IMR-90 (cell line): ENCODE measurements at regions not wholly inside any gene's neighbourhood (a gene's known extent, or its start where the extent isn't known, plus 50 kb on each side); places are given as distances from the start of the nearest gene placed in this dataset.

Source experiments
- ATAC-seq: fragments of 200-7000 bp; cut with Tn5 transposase; 2 replicates; pipeline ENCODE4 v1.9.1; 2020; ENCODE audit warnings: low read depth, mild to moderate bottlenecking, moderate library complexity
- BruUV-seq: library from RNA; stranded (reverse); fragments of 400-500 nt; replicated peaks from 2 replicates; lab custom pipeline; 2021; lab: Mats Ljungman, UMichigan
- CTCF ChIA-PET: fragments of 300-600 bp; formaldehyde crosslinking; extraction: SDS; loops from one replicate; lab custom pipeline; 2021; ENCODE audit warnings: antibody characterized with exemption; lab: Yijun Ruan, JAX
- POLR2A ChIA-PET: fragments of 300-600 bp; sonication (Branson Sonifier 250); formaldehyde crosslinking; loops from one replicate; lab custom pipeline; 2022; ENCODE audit warnings: antibody characterized with exemption; ENCODE audit not compliant: unreplicated experiment; lab: Charles Lee
- DNase-seq: peaks from one replicate; pipeline ENCODE4 v3.0.0; 2013
- H2AFZ ChIP-seq: replicated peaks from 2 replicates; pipeline ENCODE3; 2013; ENCODE audit warnings: low read length, mild to moderate bottlenecking; ENCODE audit not compliant: poor library complexity
- H2AK5ac ChIP-seq: 2 replicates; pipeline ENCODE4 v1.6.1; 2013; ENCODE audit warnings: low read depth, low read length, inconsistent platforms
- H2AK9ac ChIP-seq: replicated peaks from 2 replicates; pipeline ENCODE3; 2013; ENCODE audit warnings: mild to moderate bottlenecking, low read depth, low read length, moderate library complexity; ENCODE audit not compliant: poor library complexity
- H2BK120ac ChIP-seq: 2 replicates; pipeline ENCODE4 v1.6.1; 2013; ENCODE audit warnings: low read depth, low read length, inconsistent platforms
- H2BK15ac ChIP-seq: 3 replicates; pipeline ENCODE4 v1.6.1; 2013; ENCODE audit warnings: low read depth, low read length, inconsistent platforms
- H2BK20ac ChIP-seq: 2 replicates; pipeline ENCODE4 v1.6.1; 2013; ENCODE audit warnings: low read depth, mild to moderate bottlenecking, inconsistent platforms, low read length, moderate library complexity
- H2BK5ac ChIP-seq: 2 replicates; pipeline ENCODE4 v1.6.1; 2013; ENCODE audit warnings: mild to moderate bottlenecking, low read depth, low read length, inconsistent platforms; ENCODE audit not compliant: poor library complexity, severe bottlenecking
- H3K14ac ChIP-seq: replicated peaks from 2 replicates; pipeline ENCODE4 v1.6.1; 2013; ENCODE audit warnings: low read depth, low read length, inconsistent platforms
- H3K18ac ChIP-seq: 2 replicates; pipeline ENCODE4 v1.6.1; 2013; ENCODE audit warnings: low read depth, low read length, control low read depth
- H3K23ac ChIP-seq: 2 replicates; pipeline ENCODE4 v1.6.1; 2013; ENCODE audit warnings: low read depth, low read length, inconsistent platforms
- H3K27ac ChIP-seq: 2 replicates; pipeline ENCODE4 v1.5.1; 2013; ENCODE audit warnings: mild to moderate bottlenecking, control low read depth, low read length; ENCODE audit not compliant: insufficient read depth
- H3K27me3 ChIP-seq: 2 replicates; pipeline ENCODE4 v1.6.1; 2013; ENCODE audit warnings: low read length; ENCODE audit not compliant: control insufficient read depth, insufficient read depth
- H3K36me3 ChIP-seq: 2 replicates; pipeline ENCODE4 v1.6.1; 2013; ENCODE audit warnings: low read length, mixed read lengths; ENCODE audit not compliant: control insufficient read depth, insufficient read depth
- H3K4ac ChIP-seq: 2 replicates; pipeline ENCODE4 v1.6.1; 2013; ENCODE audit warnings: low read depth, low read length, inconsistent platforms
- H3K4me1 ChIP-seq: 2 replicates; pipeline ENCODE4 v1.6.1; 2013; ENCODE audit warnings: low read length, mixed read lengths; ENCODE audit not compliant: control insufficient read depth, insufficient read depth
- H3K4me2 ChIP-seq: 2 replicates; pipeline ENCODE4 v1.6.1; 2013; ENCODE audit warnings: low read depth, mild to moderate bottlenecking, control low read depth, low read length, moderate library complexity
- H3K4me3 ChIP-seq: 2 replicates; pipeline ENCODE4 v1.5.1; 2013; ENCODE audit warnings: low read depth, mild to moderate bottlenecking, control low read depth, low read length, moderate library complexity; ENCODE audit not compliant: insufficient read depth
- H3K56ac ChIP-seq: 2 replicates; pipeline ENCODE4 v1.6.1; 2013; ENCODE audit warnings: low read length, inconsistent platforms; ENCODE audit not compliant: insufficient read depth; ENCODE audit errors: extremely low read depth
- H3K79me1 ChIP-seq, 2 experiments: 2 replicates each; pipeline ENCODE4 v1.6.1; 2013; ENCODE audit warnings: low read length in 2 of 2, inconsistent platforms in 1 of 2, low read depth in 1 of 2
- H3K9ac ChIP-seq: 2 replicates; pipeline ENCODE4 v1.6.1; 2013; ENCODE audit warnings: low read depth, low read length, control low read depth
- H3K9me1 ChIP-seq: 2 replicates; pipeline ENCODE4 v1.6.1; 2013; ENCODE audit warnings: low read length, inconsistent platforms; ENCODE audit not compliant: insufficient read depth
- H3K9me3 ChIP-seq: 2 replicates; pipeline ENCODE4 v1.6.1; 2013; ENCODE audit warnings: low read length; ENCODE audit not compliant: control insufficient read depth, insufficient read depth
- H4K20me1 ChIP-seq: 2 replicates; pipeline ENCODE4 v1.6.1; 2013; ENCODE audit warnings: low read length, inconsistent platforms; ENCODE audit not compliant: insufficient read depth
- H4K5ac ChIP-seq: 2 replicates; pipeline ENCODE4 v1.6.1; 2013; ENCODE audit warnings: mild to moderate bottlenecking, low read depth, low read length, control low read depth
- H4K8ac ChIP-seq, 2 experiments: 2 replicates each; pipeline ENCODE4 v1.6.1; 2013; ENCODE audit warnings: low read depth in 2 of 2, low read length in 2 of 2, control low read depth in 1 of 2, inconsistent platforms in 1 of 2
- H4K91ac ChIP-seq: 2 replicates; pipeline ENCODE4 v1.6.1; 2013; ENCODE audit warnings: low read depth, low read length, inconsistent platforms; ENCODE audit not compliant: insufficient read depth
- BHLHE40 ChIP-seq: fragments of 150-350 bp; IDR thresholded peaks from 2 replicates; pipeline ENCODE4 v1.6.1; 2016; ENCODE audit warnings: mild to moderate bottlenecking, low read depth, low read length
- CEBPB ChIP-seq: IDR thresholded peaks from 2 replicates; pipeline ENCODE4 v1.6.1; 2012; ENCODE audit warnings: low read depth, low read length, improper control_type of control experiment
- CHD1 ChIP-seq: IDR thresholded peaks from 2 replicates; pipeline ENCODE4 v1.6.1; 2012; ENCODE audit warnings: low read depth, low read length, improper control_type of control experiment
- CTCF ChIP-seq: conservative IDR thresholded peaks from 2 replicates; pipeline ENCODE4 v1.5.1; 2012; ENCODE audit warnings: mild to moderate bottlenecking, low read depth, low read length, improper control_type of control experiment
- ELK1 ChIP-seq: fragments of 150-350 bp; IDR thresholded peaks from 2 replicates; pipeline ENCODE4 v1.6.1; 2016; ENCODE audit warnings: low read depth, mild to moderate bottlenecking, low read length, moderate library complexity, borderline replicate concordance
- FOS ChIP-seq: fragments of 150-350 bp; IDR thresholded peaks from 2 replicates; pipeline ENCODE4 v1.6.1; 2016; ENCODE audit warnings: low read depth, low read length
- MAFK ChIP-seq: IDR thresholded peaks from 2 replicates; pipeline ENCODE4 v1.6.1; 2012; ENCODE audit warnings: low read depth, low read length, improper control_type of control experiment
- MAZ ChIP-seq: IDR thresholded peaks from 2 replicates; pipeline ENCODE4 v1.6.1; 2012; ENCODE audit warnings: low read depth, mild to moderate bottlenecking, low read length, improper control_type of control experiment, moderate library complexity, borderline replicate concordance
- MXI1 ChIP-seq: IDR thresholded peaks from 2 replicates; pipeline ENCODE4 v1.6.1; 2012; ENCODE audit warnings: low read depth, mild to moderate bottlenecking, low read length, moderate library complexity, borderline replicate concordance
- NFE2L2 ChIP-seq: fragments of 150-350 bp; IDR thresholded peaks from 2 replicates; pipeline ENCODE4 v1.6.1; 2016; ENCODE audit warnings: low read depth, mild to moderate bottlenecking, low read length
- POLR2A ChIP-seq: IDR thresholded peaks from 2 replicates; pipeline ENCODE4 v1.6.1; 2012; ENCODE audit warnings: mild to moderate bottlenecking, low read depth, low read length
- RAD21 ChIP-seq: IDR thresholded peaks from 2 replicates; pipeline ENCODE4 v1.6.1; 2012; ENCODE audit warnings: low read length, improper control_type of control experiment
- RCOR1 ChIP-seq: IDR thresholded peaks from 2 replicates; pipeline ENCODE4 v1.6.1; 2012; ENCODE audit warnings: mild to moderate bottlenecking, low read length, improper control_type of control experiment; ENCODE audit not compliant: insufficient replicate concordance
- RFX5 ChIP-seq: IDR thresholded peaks from 2 replicates; pipeline ENCODE4 v1.8.0; 2012; ENCODE audit warnings: low read depth, mild to moderate bottlenecking, low read length, moderate library complexity
- SMC3 ChIP-seq: fragments of 150-350 bp; IDR thresholded peaks from 2 replicates; pipeline ENCODE4 v1.6.1; 2016; ENCODE audit warnings: low read depth, mild to moderate bottlenecking, antibody characterized with exemption, low read length, moderate library complexity
- USF2 ChIP-seq: fragments of 150-350 bp; IDR thresholded peaks from 2 replicates; pipeline ENCODE4 v1.6.1; 2017; ENCODE audit warnings: mild to moderate bottlenecking, antibody characterized with exemption, low read length, low read depth
- WGBS, 2 experiments: methylation state at CpG; one replicate each; pipeline versions ENCODE4 v1.1.5 to v1.1.7; 2013; ENCODE audit warnings: missing lambda C conversion rate in 2 of 2; ENCODE audit not compliant: insufficient read length in 1 of 2; ENCODE audit errors: extremely low coverage in 2 of 2; 5-methylcytosine and 5-hydroxymethylcytosine counted together
- dilution Hi-C: fragments of 300-500 bp; cut with HindIII; formaldehyde crosslinking; loops from one replicate; pipeline ENCODE4 v1.14.3; 2018; ENCODE audit warnings: low sequenced_read_pairs; ENCODE audit not compliant: unreplicated experiment
- in situ Hi-C: fragments of 300-500 bp; cut with MboI; formaldehyde crosslinking; loops from 3 replicates; pipeline ENCODE4 v1.14.3; 2019; ENCODE audit warnings: low sequenced_read_pairs, inconsistent platforms, mixed read lengths
- intact Hi-C: fragments of 100-400 bp; cut with micrococcal nuclease; formaldehyde crosslinking; loops from 2 replicates; pipeline ENCODE4 v1.10.0; 2022

- no peak for ATAC-seq
- no peak overlapping the region for H2BK15ac ChIP-seq
- H4K91ac ChIP-seq, result no peak overlapping the region
- H2AFZ ChIP-seq, result no peak overlapping the region
- intact Hi-C loops, result no loop called here
- H2AK5ac ChIP-seq, result no peak overlapping the region
- H3K18ac ChIP-seq, result no peak overlapping the region
- no peak overlapping the region for H2BK120ac ChIP-seq
- no peaks in the 10 kb centered on the region for H3K27me3 ChIP-seq
- in situ Hi-C loops, result no loop called here
- ChIA-PET POLR2A (no interaction called here), CTCF (no interaction called here)
- H3K4ac ChIP-seq, result no peak overlapping the region
- no peak for DNase-seq
- no peak overlapping the region for H2BK5ac ChIP-seq
- no TSS peak for BruUV-seq
- no peak for TF ChIP-seq SMC3
- no peak for TF ChIP-seq RFX5
- TF ChIP-seq CEBPB, result no peak
- TF ChIP-seq CHD1, result no peak
- TF ChIP-seq MAFK, result no peak
- no peak for TF ChIP-seq RCOR1
- TF ChIP-seq MXI1, result no peak
- no peak for TF ChIP-seq RAD21
- TF ChIP-seq NFE2L2, result no peak
- TF ChIP-seq FOS, result no peak
- no peak for TF ChIP-seq BHLHE40
- TF ChIP-seq ELK1, result no peak
- no peak for TF ChIP-seq CTCF
- TF ChIP-seq USF2, result no peak
- no peak for TF ChIP-seq MAZ
- TF ChIP-seq POLR2A, result no peak
- no peak overlapping the region for H3K27ac ChIP-seq
- H2BK20ac ChIP-seq, result no peak overlapping the region
- H3K4me2 ChIP-seq, result no peak overlapping the region
- no peaks in the 10 kb centered on the region for H3K4me1 ChIP-seq
- H3K4me3 ChIP-seq, result no peak overlapping the region
- no peaks in the 10 kb centered on the region for H3K9me3 ChIP-seq
- H4K20me1 ChIP-seq, result no peaks in the 10 kb centered on the region
- no peaks in the 10 kb centered on the region for H3K9me1 ChIP-seq
- H3K23ac ChIP-seq, result no peak overlapping the region
- WGBS, 2 experiments, result no CpG with 5 or more reads among the region's 1 CpG
- H4K8ac ChIP-seq, result no peak overlapping the region
- H4K5ac ChIP-seq, result no peak overlapping the region
- H3K9ac ChIP-seq, result no peak overlapping the region
- H3K14ac ChIP-seq, result no peak overlapping the region
- dilution Hi-C loops, result no loop called here
- H3K36me3 ChIP-seq, result no peaks in the 10 kb centered on the region
- H3K79me1 ChIP-seq, result no peaks in the 10 kb centered on the region
- H3K56ac ChIP-seq, result no peak overlapping the region
- H2AK9ac ChIP-seq, result no peak overlapping the region
Observed at GRCh38 chr6:90669846-90670245, 83.0 kb upstream of the MAP3K7 start.
